HG03469 (cell line): ENCODE measurements at regions not wholly inside any gene's neighbourhood (a gene's known extent, or its start where the extent isn't known, plus 50 kb on each side); places are given as distances from the start of the nearest gene placed in this dataset.
"Not testable (repeated sequence)": the region's sequence is repeated elsewhere in the genome, so short reads cannot be mapped to it uniquely, and the experiment has no call there.

ENCODE experiments used
- ATAC-seq: cut with Tn5 transposase; IDR thresholded peaks from one replicate; pipeline ENCODE4 v1.9.1; 2021; ENCODE audit warnings: mild to moderate bottlenecking, moderate library complexity, moderate number of reproducible peaks; ENCODE audit not compliant: unreplicated experiment

- no peak for ATAC-seq
Measured at GRCh38 chr12:67070307-67070600, 198.9 kb upstream of the CAND1 start.

GRCh38 chr12:67070604-67071003, 198.6 kb upstream of the CAND1 start:
- ATAC-seq = no peak

GRCh38 chr12:67072281-67072680, 196.9 kb upstream of the CAND1 start:
- not testable (repeated sequence) for ATAC-seq

- ATAC-seq = no peak
Measured at GRCh38 chr12:67073336-67073735, 195.8 kb upstream of the CAND1 start.

GRCh38 chr12:67074072-67074471, 195.1 kb upstream of the CAND1 start:
- ATAC-seq = no peak

GRCh38 chr12:67077617-67078016, 191.5 kb upstream of the CAND1 start:
- no peak for ATAC-seq

GRCh38 chr12:67078957-67079356, 190.2 kb upstream of the CAND1 start:
- no peak for ATAC-seq

- no peak for ATAC-seq
Measured at GRCh38 chr12:67080637-67081036, 188.5 kb upstream of the CAND1 start.

GRCh38 chr12:67082221-67082620, 186.9 kb upstream of the CAND1 start:
- ATAC-seq = no peak

GRCh38 chr12:67085699-67086098, 183.5 kb upstream of the CAND1 start:
- no peak for ATAC-seq

GRCh38 chr12:67086116-67086515, 183.0 kb upstream of the CAND1 start:
- ATAC-seq = no peak

- ATAC-seq = no peak
Measured at GRCh38 chr12:67088401-67089118, 180.6 kb upstream of the CAND1 start.

- ATAC-seq = no peak
Measured at GRCh38 chr12:67091204-67091603, 178.0 kb upstream of the CAND1 start.

- no peak for ATAC-seq
Measured at GRCh38 chr12:67091678-67092077, 177.5 kb upstream of the CAND1 start.

GRCh38 chr12:67092934-67093333, 176.2 kb upstream of the CAND1 start:
- not testable (repeated sequence) for ATAC-seq

- ATAC-seq = no peak
Measured at GRCh38 chr12:67096533-67097318, 172.4 kb upstream of the CAND1 start.

- no peak for ATAC-seq
Measured at GRCh38 chr12:67099858-67100257, 169.3 kb upstream of the CAND1 start.

GRCh38 chr12:67103521-67103920, 165.6 kb upstream of the CAND1 start:
- ATAC-seq = no peak

GRCh38 chr12:67107235-67107634, 161.9 kb upstream of the CAND1 start:
- ATAC-seq = no peak

GRCh38 chr12:67107751-67108269, 161.3 kb upstream of the CAND1 start:
- no peak for ATAC-seq

GRCh38 chr12:67110345-67110744, 158.8 kb upstream of the CAND1 start:
- ATAC-seq = not testable (repeated sequence)

GRCh38 chr12:67111182-67111581, 158.0 kb upstream of the CAND1 start:
- ATAC-seq = no peak
